Glomerular visceral epithelial cell (primary cell): ENCODE measurements at regions not wholly inside any gene's neighbourhood (a gene's known extent, or its start where the extent isn't known, plus 50 kb on each side); places are given as distances from the start of the nearest gene placed in this dataset.

Source experiments
- DNase-seq: peaks from one replicate; pipeline ENCODE4 v3.0.0-alpha.2; 2016; ENCODE audit errors: extremely low spot score

DNA sequence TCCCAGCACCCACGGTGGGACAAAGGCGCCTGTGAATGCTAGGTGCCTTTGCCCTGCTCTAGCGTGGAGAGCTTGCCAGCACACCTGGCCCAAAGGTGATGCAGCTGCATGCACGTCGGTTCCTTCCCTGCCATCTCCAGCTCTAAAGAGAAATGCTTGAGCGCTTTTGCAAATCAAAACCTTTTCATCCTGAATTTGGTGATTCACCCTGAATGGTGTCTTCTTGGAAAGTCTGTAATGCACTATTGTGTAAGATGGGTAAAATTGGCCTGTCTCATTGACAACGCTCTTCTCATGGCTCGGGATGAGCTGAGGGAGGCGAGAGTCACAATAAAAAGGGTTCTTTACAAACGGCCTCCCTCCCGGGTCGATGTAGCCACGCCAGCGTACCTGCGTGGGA is 103.1 kb upstream of the ID4 start:
- DNase-seq = no peak

DNA sequence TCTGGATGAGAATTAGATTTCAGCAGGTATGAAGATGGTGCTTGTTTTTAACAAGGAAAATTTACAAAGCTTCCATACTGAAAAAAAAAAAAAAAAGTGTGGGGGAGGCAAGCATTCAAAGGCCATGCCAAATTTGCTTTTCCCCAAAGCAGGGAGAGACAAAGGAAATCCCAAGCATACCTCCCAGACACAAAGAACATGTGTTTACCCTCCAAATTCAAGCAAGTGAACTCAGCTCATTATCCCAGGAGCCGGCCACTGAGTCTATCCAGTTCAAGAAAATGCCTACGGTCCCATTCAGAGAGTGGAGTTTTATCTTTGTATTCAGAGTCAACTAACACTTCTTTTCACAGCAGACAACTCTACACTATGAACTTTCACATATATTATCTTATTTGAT is 102.7 kb upstream of the ID4 start:
- no peak for DNase-seq

DNA sequence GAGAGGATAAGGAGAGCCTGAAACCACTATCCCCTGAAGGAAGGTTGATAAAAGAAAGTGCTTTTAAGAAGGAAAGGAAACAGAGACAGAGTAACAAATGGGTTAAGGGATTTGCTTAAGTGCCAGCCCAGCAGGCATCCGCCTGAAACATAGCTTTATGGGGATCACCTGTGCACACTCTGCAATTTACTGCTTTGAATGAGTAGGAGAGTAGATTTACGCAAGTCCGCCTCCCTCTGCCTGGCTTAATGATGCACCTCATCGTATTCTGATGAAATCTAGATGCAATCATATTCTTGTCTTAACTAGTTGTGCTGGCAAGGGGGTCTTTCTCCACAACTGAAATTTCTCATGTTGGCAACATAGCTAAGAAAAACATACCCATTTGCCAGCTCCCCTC is 101.1 kb upstream of the ID4 start:
- DNase-seq = no peak

DNA sequence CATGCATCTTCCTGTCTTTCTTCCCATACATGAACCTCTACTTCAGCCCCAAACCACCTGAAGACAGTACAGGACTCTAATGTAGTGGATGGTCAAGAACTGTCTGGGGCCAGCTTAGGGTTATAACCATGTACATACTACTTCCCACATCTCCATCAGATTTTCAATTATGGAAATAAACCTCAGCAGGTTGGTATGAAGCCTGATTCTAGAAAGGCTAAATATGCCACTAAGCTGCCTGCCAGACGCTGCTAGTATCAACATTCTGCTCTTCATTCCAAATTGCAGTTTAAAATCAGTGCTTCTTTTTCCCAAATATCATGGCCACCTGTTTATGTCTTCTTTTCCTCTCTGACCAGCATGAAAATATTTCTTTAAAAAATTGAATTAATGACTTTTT is 99.2 kb upstream of the ID4 start:
- no peak for DNase-seq

DNA sequence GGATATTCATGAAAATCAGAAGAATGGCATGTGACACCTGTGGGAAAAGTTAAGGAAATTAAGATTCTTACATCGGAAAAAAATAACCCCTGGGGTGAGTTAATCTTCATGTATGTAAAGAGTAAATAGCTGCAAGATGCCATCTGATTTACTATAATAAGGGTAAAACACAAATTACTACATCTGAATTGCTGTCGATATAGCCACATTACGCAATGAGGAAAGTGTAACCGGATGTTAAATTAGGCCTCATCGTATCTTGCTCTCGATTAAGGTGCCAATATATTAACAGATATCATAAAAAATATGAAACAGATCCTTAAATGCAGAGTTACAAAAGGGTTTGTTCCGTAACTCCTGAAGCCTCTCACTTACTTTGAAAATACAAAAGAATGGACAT is 87.4 kb upstream of the ID4 start:
- no peak for DNase-seq

DNA sequence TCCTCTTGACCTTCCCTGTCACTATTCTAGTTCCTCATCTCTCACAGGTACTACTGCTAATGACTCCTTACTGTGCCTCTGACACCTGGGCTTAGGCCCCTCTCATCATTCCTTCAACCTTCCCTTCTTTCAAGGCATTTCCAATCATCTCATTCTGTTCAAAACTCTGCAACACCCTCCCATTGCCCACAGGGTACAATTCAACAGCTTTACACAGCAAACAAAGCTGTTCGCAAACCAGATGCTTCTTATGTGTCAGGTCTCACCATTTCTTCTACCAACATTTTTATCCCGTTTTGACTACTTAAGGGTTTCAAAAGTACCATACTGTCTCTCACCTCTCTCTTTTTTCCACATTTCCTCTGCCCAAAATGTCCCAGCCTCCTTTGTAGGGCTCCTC is 84.4 kb upstream of the ID4 start:
- no peak for DNase-seq

DNA sequence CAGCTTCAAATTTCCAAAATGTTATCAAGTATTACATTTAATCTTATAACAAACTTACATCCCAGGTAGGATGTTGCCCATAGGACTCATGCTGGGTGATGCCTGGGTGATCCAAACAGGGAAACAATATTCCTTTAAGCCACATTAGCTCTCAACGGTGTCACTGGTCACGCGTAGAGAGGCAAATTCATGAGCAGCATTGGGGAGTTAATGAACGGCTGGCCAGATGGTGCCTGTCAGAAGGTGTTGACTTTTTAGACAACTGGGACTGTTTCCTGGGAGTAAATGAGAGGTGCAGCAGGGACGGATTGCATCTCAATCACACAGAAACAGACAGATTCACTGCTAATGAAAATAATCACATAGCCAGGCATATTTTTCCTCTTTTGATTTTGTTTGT is 83.3 kb upstream of the ID4 start:
- no peak for DNase-seq

GRCh38 chr6:19754686-19755085 is 82.5 kb upstream of the ID4 start:
- no peak for DNase-seq

- no peak for DNase-seq
Observed at GRCh38 chr6:19755181-19755580, 82.0 kb upstream of the ID4 start.

GRCh38 chr6:19757036-19757435 is 80.1 kb upstream of the ID4 start:
- DNase-seq = peak; percentile 30

GRCh38 chr6:19759117-19759880 is 77.9 kb upstream of the ID4 start:
- peak; percentile 47 for DNase-seq

DNA sequence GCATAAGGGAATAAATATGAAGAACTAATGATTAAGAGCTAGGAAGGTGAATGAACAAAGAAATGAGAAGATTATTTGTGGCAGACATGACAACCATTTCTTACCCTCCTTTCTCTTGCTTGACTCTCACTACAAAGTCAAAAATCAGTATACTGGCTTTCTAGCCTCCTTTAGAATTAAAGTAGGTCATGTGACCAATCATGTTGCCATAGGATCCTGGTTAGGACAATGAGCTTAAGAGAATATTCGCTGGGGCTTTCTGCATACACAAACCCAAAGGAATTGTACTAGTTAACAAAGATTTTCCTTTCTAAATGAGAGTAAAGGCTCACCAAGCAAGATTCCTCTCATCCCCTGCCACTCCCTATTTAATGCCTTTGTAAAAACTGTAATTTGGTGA is 76.0 kb upstream of the ID4 start:
- DNase-seq = no peak

DNA sequence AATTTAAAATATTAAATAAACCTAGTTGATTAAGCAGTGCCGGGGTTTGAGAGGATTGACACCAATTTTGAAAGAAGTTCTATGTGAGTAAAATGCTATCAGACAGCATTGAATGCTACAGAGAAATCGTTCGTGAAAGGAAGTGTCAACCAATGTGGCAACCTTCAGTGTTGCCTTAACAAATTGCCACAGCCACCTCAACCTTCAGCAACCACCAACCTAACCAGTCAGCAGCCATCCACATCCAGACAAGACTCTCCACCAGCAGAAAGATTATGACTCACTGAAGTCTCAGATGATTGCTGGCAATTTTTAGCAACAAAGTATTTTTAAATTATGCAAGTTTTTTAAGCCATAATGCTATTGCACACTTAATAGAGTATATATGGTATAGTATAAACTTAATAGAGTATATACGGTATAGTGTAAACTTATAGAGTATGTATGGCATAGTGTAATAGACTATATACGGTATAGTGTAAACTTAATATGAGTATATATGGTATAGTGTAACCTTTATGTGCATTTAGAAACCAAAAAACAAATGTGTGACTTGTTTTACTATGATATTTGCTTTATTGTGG is 65.3 kb upstream of the ID4 start:
- DNase-seq = peak; percentile 17

GRCh38 chr6:19772891-19773290 is 64.3 kb upstream of the ID4 start:
- no peak for DNase-seq

DNA sequence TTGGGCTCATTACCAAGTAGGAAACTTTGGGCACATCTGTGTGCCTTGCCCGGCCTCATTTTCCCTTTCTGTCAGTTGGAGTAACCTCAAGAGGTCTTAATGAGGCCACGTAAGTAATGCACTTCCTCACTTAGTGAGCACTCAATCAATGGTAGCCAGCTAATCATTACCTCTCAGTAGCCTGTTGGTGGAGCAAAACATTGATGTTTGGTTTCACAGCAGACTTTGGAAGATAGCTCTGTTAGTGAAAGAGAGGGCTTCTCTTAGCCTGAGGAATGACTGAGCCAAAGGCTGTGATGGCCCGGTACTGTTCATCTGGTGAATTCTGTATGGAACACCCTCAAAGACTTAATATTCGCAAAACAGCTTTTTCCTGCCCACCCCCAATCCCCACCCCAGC is 55.9 kb upstream of the ID4 start:
- no peak for DNase-seq

- no peak for DNase-seq
Observed at GRCh38 chr6:19782588-19782987, 54.6 kb upstream of the ID4 start.
